GF-D8 (cell line): ENCODE measurements at regions not wholly inside any gene's neighbourhood (a gene's known extent, or its start where the extent isn't known, plus 50 kb on each side); places are given as distances from the start of the nearest gene placed in this dataset.
"Not testable (repeated sequence)": the region's sequence is repeated elsewhere in the genome, so short reads cannot be mapped to it uniquely, and the experiment has no call there.

Source experiments
- DNase-seq: peaks from one replicate; lab custom pipeline; 2025; lab: John Stamatoyannopoulos, UW

DNA sequence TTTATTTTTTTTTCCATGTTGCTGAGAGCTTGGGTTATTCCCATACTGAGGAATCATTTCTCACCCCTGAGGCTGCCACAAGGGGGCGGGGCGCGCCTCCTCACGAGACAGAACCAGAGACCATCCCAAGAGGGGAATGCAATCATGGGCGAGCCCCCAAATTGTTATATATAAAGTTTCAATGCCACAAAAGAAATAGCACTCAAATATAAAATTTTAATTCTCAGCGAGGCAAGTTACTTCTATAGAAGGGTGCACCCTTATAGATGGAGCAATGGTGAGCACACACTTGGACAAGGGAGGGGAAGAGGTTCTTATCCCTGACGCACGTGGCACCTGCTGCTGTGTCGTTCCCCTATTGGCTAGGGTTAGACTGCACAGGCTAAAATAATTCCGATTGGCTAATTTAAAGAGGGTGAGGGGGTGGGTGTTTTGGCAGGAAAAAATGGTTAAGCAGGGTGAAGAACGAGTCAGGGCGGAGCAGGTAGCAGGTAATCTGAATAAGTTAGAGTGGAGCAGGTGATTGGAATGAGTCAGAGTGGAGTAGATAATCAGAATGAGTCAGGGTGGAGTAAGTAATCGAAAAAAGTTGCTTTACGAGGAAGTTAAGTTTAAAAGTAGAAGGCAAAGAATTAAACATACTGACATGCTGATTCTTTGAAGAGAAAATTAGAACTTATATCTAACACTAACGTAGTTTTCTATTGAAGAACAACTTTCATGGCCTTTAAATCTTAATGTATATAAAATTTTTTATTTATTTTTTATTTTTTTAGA is 177.5 kb downstream of the MTCL1 start:
- no peak for DNase-seq

DNA sequence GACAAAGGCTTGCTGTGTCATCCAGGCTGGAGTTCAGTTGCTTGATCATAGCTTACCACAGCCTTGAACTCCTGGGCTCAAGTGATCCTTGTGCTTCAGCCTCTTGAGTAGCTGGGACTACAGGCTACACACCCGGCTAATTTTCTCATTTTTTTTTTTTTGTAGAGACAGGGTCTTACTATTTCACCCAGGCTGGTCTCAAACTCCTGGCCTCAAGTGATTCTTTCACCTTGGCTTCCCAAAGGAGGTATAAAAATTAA is 178.0 kb downstream of the MTCL1 start:
- DNase-seq, result no peak

DNA sequence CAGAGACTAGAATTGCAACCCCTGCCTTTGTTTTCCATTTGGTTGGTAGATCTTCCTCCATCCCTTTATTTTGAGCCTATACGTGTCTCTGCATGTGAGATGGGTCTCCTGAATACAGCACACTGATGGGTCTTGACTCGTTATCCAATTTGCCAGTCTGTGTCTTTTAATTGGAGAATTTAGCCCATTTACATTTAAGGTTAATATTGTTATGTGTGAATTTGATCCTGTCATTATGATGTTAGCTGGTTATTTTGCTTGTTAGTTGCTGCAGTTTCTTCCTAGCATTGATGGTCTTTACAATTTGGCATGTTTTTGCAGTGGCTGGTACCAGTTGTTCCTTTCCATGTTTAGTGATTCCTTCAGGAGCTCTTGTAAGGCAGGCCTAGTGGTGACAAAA is 182.5 kb downstream of the MTCL1 start:
- not testable (repeated sequence) for DNase-seq

GRCh38 chr18:8889489-8889888 is 184.1 kb downstream of the MTCL1 start:
- DNase-seq, result no peak

GRCh38 chr18:8890503-8890902 is 185.1 kb downstream of the MTCL1 start:
- DNase-seq, result not testable (repeated sequence)

- DNase-seq, result no peak
Observed at GRCh38 chr18:8890957-8891464, 185.7 kb downstream of the MTCL1 start.

DNA sequence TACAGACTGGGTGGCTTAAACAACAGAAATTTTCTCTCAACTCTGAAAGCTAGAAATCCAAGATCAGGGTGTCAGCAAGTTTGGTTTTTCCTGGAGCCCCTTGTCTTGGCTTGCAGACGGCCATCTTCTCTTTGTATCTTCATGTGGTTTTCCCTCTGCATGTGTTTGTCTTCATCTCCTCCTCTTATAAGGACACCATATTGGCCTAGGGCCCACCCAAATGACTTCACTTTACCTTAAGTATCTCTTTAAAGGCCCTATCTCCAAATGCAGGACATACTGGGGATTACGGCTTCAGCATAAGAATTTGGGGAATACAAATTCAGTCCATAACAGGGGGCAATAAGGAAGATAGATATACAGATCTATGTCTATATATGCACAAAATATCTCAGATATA is 187.9 kb downstream of the MTCL1 start:
- no peak for DNase-seq

DNA sequence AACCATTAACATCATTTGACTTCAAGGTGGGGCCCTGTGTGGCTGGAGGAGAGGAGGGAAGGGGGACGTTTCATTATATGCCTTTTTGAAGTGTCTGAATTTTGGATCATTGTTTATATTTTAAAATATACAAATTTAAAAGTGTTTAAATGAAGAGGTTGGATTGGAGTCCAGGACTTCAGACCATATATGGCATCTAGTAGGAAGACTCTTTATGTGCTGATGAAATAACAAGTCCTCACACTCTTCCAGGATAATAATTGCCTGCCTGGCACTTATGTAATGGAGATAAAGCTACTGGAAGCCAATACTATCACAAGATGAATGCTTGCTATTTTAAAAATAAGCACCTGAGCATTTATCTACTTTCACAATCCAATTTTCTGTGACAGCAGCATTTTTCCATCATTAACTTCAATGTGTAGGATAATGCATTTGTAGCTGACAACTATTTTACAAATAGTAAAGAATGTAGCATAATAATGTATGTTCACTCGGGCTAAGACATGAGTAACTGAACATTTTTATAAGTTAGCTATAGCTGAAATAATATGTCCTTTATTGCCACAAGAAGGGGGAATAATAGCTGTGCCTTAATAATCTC is 188.4 kb downstream of the MTCL1 start:
- DNase-seq, result no peak

DNA sequence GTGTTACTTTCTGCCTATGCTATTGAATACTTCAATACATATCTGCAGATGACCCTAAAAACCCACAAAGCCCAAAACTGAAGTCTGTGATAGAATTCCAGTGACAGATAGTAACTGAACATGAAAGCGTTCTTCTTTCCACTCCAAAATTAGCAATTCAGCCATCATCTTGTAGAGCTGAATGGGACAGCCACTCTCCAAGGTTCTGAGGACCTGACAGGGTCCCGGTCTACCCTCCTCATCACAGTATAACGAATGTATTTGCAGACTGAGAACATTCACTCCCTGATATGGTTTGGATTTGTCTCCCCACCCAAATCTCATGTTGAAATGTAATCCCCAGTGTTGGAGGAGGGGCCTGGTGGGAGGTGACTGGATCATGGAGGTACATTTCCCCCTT is 189.5 kb downstream of the MTCL1 start:
- DNase-seq, result no peak

GRCh38 chr18:8895341-8895740 is 190.0 kb downstream of the MTCL1 start:
- no peak for DNase-seq

- DNase-seq, result no peak
Observed at GRCh38 chr18:8895987-8896619, 190.7 kb downstream of the MTCL1 start.

DNA sequence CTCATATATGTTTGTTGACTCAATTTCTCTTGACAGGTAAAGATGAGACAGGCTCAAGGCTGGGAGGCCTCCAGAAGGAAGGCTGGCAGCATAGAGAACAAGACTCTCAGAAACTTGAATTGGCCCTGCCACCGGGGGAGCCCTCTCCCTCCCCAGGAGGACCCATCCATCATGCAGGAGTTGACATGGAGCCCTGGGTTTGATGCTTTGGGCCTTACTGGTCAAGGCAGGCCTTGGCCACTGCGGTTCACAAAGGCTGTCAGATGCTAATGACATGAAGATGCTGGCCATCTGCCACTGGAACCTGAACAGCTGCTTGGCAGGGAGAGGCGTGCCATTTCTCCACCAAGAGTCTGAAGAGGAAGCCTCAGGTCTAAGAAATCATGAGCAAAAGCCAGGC is 193.6 kb downstream of the MTCL1 start:
- no peak for DNase-seq

GRCh38 chr18:8900552-8900951 is 195.2 kb downstream of the MTCL1 start:
- DNase-seq, result no peak

- no peak for DNase-seq
Observed at GRCh38 chr18:8901019-8901418, 195.7 kb downstream of the MTCL1 start.

GRCh38 chr18:8904316-8904715 is 198.2 kb upstream of the NDUFV2 start:
- no peak for DNase-seq

DNA sequence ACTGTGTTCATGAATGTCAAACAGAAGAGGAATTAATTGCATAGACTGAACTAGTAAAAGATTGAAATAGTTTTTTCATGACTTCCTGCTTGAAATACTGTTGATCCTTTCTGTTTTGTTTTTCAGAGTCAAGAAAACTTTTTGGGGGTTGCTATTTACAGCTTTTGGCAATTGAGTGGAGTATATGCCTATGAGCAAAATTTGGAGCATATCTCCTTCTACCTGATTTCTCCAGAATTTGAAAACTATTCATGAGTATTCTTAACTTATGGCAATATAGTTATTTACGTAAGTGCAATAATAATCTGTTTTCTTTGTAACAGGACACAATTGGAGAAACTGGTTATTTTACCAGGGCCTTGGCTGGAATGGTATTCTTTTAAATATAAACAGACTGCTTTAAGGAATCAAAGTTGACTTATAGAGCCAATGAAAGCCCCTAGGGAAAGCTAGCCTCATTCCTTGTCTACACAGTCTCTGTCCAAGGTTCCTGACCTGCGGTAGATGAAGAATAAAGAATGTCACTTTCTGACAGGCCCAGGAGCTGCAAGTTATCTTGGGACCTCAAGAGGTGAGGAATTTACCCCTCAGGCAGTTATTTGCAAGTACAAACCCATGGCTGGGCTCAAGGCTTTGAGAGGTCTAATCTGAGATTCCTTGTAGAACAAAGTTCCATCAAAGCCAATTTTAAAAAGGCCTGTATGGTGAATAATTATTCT is 193.5 kb upstream of the NDUFV2 start:
- no peak for DNase-seq

DNA sequence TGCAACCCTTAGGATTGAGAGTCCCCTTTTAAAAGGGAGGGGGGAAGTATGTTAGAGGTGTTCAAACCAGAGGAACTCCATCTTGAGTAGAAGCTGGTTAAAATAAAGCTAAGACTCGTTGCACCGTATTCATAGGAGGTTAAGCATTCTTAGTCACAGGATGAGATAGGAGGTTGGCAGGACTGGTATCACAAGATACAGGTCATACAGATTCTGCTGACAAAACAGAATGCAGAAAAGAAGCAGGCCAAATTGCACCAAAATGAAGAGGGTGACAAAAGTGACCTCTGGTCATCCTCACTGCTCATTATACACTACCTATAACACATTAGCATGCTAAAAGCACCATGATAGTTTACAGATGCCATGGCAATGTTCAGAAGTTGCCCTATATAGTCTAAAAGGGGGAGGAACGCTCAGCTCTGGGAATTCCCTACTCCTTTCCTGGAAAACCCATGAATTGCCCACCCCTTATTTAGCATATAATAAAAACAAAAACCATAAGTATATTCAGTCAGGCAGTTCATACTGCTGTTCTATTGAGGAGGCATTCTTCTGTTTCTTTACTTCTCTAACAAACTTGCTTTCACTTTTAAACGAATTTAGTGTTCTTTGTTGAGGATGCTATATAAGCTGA is 192.2 kb upstream of the NDUFV2 start:
- no peak for DNase-seq

DNA sequence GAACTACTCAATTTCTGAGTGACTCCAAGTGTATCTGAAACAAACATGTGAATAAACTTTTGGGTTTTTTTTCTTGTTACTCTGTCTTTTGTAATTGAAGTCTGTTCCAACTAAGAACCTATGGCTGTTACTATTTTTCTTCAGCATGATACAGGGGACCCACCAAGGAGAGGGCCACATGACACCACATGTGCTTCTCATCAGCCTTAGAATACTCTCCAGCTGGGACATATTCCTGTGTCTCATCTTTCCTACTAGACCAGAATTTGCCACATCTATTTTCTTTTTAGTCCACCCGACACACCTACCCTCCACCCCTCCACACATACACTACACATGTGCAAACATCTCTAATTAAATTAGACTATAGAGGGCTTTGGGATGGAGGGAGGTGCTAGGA is 191.7 kb upstream of the NDUFV2 start:
- no peak for DNase-seq

GRCh38 chr18:8911408-8912340 is 190.8 kb upstream of the NDUFV2 start:
- DNase-seq, result no peak

DNA sequence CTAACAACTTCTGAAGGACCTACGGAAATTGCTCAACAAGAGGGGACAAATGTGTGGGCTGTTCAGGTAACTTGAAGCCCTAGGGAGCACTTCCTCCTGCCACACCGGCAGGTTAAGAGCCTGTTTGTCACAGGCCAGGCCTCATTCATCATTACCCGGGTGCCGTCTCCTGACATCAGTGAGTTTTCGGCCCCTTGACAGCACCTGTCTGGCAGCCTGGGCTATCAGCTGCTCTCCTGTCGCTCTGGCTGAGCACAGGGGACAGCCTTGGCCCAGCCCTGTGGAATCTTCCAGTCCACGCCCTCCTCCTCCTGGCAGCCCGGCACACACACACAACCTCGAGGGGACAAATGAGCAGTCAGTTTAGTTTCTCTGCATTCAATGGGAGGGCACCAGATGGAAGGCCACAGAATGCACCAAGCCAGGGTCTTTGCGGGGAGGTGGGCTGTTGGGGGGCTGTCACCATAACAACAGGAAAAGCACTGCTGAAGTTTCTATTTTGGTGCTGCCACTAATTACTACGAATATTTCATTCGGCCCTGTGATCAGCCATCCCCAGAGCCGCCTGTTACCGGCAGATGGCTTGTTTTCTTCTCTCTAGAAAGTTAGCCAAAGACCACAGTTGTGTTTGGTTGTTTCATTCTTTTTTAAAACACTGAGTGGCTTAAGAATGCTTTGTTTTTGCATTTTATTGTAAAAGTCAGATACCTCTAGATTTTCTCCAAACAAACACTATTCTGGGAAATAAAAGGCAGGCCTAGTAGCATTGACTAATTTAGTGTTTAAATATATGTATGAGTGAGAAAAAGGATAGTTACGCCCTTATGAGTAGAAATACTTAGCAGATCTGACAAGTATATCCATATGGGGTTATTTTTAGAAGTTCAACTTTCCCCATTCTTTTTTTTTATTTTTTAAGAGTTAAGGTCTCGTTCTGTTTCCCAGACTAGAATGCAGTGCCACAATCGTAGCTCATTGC is 189.9 kb upstream of the NDUFV2 start:
- no peak for DNase-seq
